ENCODE measurements at regions not wholly inside any gene's neighbourhood (a gene's known extent, or its start where the extent isn't known, plus 50 kb on each side); places are given as distances from the start of the nearest gene placed in this dataset.

GRCh38 chr2:76447294-76447693 is 736.6 kb upstream of the GCFC2 start:
- no peak for DNase-seq

- no peak for DNase-seq
These were observed 736.2 kb upstream of the GCFC2 start for GRCh38 chr2:76446872-76447271.

DNA sequence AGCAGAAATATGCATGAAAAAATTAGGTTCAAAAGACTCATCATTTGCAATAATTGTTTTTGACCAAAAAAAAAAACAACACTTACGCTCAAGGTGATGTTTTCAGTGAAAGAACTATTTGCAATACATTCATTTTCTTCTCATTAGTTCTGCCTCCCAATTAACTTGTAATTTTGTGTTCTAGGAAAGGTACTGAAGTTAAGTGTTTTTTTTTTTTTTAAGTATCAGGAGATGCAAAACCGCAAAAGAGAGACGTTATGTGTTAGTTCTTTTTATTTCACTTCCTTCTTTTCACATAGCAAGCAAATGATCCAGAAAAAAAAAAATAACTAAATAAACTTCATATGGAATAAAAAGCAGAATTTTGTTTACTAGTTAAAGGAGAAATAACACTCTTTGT is 735.2 kb upstream of the GCFC2 start:
- no peak for DNase-seq

DNA sequence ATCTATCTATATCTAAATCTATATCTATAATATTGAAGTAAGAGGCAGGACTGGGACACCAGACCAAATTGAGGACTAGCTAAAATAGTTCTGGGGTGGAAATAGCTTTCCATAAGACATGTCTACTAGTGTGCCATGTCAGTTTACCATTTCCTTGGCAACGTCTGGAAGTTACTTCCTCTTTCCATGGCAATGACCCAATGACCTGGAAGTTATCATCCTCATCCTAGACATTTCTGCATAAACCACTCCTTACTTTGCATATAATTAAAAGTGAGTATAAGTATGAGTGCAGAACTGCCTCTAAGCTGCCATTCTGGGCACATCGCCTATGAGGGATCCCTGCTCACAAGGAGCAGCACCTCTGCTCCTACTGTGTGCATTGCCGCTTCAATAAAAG is 734.0 kb upstream of the GCFC2 start:
- no peak for DNase-seq

DNA sequence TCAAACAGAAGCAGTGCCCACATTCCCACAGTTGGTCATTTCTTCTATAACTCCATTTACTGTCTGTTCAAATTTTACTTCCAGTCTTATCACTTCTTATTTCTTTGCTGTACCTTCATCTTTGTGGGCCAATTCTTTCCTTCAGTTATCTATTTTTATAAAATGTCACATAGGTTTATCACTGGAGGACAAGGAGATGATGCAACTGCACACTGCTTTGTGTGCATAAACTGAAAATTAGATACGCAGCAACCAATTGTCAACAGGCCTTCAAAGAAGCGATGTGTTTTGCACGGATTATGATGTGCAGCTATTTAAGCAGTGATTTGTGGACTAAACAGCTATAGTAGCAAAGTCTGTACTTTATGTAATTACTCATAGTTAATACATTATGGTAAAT is 726.8 kb upstream of the GCFC2 start:
- DNase-seq, result no peak

DNA sequence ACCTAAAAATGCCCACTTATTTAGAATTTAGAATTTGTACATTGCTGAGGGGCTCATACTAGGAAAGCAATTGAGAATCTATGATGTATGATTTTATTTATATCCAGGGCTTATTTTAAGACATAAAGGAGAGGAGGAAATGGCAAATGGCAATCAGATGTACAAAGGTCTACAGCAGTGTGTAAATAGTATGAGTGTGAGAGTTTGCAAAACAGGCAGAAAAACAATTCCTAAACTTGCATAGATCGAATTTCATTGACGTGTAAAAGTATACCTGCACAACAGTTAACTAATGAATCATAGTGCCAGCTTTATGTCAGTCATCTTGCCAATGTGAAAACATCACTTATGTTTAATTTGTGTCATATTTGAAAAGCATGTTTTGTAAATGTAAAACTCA is 718.7 kb upstream of the GCFC2 start:
- no peak for DNase-seq

- no peak for DNase-seq
These were observed 716.7 kb upstream of the GCFC2 start for GRCh38 chr2:76427452-76427851.

- DNase-seq, result no peak
These were observed 705.1 kb upstream of the GCFC2 start for GRCh38 chr2:76415821-76416220.

DNA sequence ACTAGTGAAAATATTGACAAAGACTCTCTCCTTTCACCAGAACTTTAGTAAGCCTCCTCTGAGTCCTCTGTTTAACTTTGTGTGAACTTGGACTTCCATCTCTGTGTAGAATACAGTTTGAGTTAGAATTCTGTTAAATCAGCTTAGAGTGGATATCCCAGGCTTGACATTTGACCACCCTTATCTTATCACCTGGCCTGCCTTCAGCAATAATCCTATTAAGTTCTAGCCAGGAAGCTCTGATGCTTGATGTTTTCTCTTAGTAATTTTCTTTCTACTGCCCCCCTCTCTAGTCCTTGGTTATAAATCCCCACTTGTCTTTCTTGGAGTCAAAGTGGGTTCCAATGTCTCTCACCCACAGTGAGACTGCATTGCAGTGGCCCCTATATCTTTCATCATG is 702.7 kb upstream of the GCFC2 start:
- DNase-seq, result no peak

DNA sequence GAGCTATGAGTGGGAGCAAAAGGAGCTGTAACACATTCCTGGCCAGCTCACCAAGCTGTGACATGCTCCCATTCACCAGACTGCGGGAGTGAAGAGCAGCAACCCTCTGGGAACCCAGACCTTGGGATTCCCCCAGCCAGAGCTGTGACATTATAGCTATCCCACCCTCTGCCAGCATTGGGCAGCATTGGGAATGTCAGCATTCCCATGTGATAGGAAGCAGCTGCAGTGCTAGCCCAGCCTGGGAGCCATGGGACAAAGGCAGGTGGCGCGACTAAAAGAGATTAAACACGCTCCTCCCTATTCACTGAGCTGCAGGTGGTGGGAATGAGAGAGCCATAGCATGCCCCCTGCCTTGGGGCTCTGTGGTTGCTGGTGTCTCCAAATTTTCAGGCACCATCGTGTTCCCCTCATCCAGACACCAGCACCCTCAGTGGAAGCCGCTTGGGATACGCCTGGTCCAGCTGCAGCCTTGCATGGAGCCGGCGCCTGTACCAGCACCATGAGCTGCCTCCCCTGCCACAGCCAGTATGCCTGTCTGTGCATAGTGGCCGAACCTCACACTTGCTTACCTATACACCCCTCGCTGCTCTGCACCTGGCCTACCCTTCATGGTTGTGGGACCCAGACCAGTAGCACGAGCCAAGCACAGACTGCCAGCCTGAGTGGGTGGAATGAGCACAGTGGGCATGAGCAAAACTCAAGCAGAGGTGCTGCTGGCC is 695.6 kb upstream of the GCFC2 start:
- DNase-seq, result no peak

GRCh38 chr2:76393356-76393755 is 682.6 kb upstream of the GCFC2 start:
- no peak for DNase-seq

GRCh38 chr2:76391678-76392077 is 681.0 kb upstream of the GCFC2 start:
- no peak for DNase-seq

GRCh38 chr2:76387294-76387693 is 676.6 kb upstream of the GCFC2 start:
- no peak for DNase-seq

- no peak for DNase-seq
These were observed 675.2 kb upstream of the GCFC2 start for GRCh38 chr2:76385943-76386342.

DNA sequence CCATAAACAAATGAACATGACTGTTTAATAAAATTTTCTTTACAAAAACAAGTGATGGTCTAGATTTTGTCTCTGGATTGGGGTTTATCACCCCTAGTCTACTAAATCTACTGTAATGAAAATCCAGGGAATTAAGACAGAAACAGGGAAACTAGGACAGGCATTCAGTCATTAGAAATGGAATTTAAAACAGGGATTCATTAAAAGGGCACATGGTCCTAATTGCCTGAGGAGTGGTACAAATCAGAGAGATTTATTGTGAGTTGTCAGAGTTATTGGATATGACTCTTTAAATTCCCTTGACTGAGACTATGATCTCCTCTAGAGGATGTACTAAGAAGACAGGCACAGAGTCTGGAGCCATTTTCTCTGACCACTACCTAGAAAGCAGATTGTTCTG is 670.9 kb upstream of the GCFC2 start:
- DNase-seq, result no peak

- no peak for DNase-seq
These were observed 667.4 kb upstream of the GCFC2 start for GRCh38 chr2:76378140-76378539.

DNA sequence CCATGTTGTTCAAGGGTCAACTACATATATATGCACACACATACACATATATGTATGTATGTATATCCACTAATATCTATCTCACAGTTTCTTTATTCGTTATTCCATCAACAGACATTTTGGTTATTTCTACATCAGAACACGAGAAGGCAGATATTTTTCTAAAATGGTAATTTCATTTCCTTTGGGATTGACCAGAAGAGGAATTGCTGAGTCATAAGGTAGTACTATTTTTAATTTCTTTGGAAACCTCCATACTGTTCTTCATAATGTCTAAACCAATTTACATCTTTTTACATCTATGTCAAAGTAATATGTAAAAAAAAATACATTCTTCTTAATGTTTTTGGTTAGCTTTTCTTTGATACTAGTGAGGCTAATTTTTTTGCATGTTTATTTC is 630.7 kb upstream of the GCFC2 start:
- DNase-seq, result no peak

GRCh38 chr2:76332871-76333270 is 622.2 kb upstream of the GCFC2 start:
- no peak for DNase-seq

- no peak for DNase-seq
These were observed 620.1 kb upstream of the GCFC2 start for GRCh38 chr2:76330865-76331264.

GRCh38 chr2:76326636-76327035 is 615.9 kb upstream of the GCFC2 start:
- DNase-seq, result no peak

- no peak for DNase-seq
These were observed 612.7 kb upstream of the GCFC2 start for GRCh38 chr2:76323381-76323780.

GRCh38 chr2:76320716-76321115 is 610.0 kb upstream of the GCFC2 start:
- DNase-seq, result no peak

DNA sequence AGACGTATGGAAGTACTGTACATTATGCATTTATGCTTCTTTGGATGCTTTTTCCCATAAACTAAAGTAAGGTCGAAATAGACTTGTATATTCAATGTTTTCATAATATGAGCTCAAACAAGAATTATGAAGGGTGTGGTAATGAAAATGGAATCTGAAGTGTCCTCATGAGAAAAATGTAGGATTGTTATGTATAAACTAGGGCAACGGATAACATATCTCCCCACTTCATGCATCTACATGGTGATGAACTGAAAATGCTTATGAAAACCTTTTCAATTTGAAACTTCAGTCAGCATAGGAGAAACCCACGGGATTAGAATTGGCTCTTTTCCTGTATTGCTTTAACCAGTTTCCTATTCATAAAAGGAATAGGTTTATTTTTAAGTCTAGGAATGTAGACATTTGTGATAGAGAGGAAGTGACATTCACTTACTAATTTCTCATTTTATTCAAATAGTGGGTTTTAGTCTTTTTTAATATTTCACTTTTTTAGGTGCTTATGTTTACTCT is 608.2 kb upstream of the GCFC2 start:
- no peak for DNase-seq

- DNase-seq, result no peak
These were observed 606.0 kb upstream of the GCFC2 start for GRCh38 chr2:76316691-76317090.

- no peak for DNase-seq
These were observed 603.7 kb upstream of the GCFC2 start for GRCh38 chr2:76314271-76315020.

Measured in stimulated activated CD4-positive, alpha-beta T cell treated with anti-CD3 and anti-CD28 coated beads, Interleukin-15, amount 100 ng/mL, for 24 hours (primary cell).